ENCODE measurements at regions not wholly inside any gene's neighbourhood (a gene's known extent, or its start where the extent isn't known, plus 50 kb on each side); places are given as distances from the start of the nearest gene placed in this dataset.

- TF ChIP-seq, protein P1, sequence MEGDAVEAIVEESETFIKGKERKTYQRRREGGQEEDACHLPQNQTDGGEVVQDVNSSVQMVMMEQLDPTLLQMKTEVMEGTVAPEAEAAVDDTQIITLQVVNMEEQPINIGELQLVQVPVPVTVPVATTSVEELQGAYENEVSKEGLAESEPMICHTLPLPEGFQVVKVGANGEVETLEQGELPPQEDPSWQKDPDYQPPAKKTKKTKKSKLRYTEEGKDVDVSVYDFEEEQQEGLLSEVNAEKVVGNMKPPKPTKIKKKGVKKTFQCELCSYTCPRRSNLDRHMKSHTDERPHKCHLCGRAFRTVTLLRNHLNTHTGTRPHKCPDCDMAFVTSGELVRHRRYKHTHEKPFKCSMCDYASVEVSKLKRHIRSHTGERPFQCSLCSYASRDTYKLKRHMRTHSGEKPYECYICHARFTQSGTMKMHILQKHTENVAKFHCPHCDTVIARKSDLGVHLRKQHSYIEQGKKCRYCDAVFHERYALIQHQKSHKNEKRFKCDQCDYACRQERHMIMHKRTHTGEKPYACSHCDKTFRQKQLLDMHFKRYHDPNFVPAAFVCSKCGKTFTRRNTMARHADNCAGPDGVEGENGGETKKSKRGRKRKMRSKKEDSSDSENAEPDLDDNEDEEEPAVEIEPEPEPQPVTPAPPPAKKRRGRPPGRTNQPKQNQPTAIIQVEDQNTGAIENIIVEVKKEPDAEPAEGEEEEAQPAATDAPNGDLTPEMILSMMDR (conservative IDR thresholded peaks at IDR 0.05; ENCODE audit: low read depth, low read length) = no peak
- no peak for TF ChIP-seq EZH2 (IDR thresholded peaks at IDR 0.05; ENCODE audit: low read length, unreplicated experiment)
These were observed 201.8 kb downstream of the FOXD4L6 start for GRCh38 chr9:40926404-40927259.
